CD4-positive, alpha-beta T cell treated with Interleukin-15 for 4 hours (primary cell): ENCODE measurements at regions not wholly inside any gene's neighbourhood (a gene's known extent, or its start where the extent isn't known, plus 50 kb on each side); places are given as distances from the start of the nearest gene placed in this dataset.
A peak's percentile ranks its signal among the peaks of the same experiment; 100 is the strongest.

ENCODE experiments used
- DNase-seq: peaks from one replicate; pipeline ENCODE4 v3.0.0-alpha.2; 2020; ENCODE audit warnings: low spot score

- no peak for DNase-seq
Measured at GRCh38 chr9:21564175-21564574, 82.1 kb upstream of the IFNE start.

DNA sequence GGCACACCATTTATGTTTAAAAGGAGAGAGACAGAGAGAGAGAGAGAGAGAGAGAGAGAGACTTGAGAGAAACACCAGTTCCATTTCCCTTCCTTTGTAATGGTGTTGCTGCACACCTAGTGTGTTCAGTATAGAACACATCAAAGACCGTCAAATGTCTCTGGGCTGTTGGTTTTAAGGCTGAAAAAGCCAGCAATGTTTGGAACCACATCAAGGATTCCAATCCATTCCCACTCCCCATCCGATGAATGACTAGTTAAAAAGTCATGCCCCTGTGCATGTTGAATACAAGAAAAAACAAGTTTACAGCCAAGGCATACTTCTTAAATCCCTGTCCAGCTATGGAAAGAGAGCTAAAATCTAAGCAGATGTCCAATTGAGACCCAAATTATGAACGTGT lies 83.0 kb upstream of the IFNE start:
- no peak for DNase-seq

- no peak for DNase-seq
Measured at GRCh38 chr9:21567926-21568325, 85.8 kb upstream of the IFNE start.

GRCh38 chr9:21568484-21568883 lies 86.4 kb upstream of the IFNE start:
- no peak for DNase-seq

DNA sequence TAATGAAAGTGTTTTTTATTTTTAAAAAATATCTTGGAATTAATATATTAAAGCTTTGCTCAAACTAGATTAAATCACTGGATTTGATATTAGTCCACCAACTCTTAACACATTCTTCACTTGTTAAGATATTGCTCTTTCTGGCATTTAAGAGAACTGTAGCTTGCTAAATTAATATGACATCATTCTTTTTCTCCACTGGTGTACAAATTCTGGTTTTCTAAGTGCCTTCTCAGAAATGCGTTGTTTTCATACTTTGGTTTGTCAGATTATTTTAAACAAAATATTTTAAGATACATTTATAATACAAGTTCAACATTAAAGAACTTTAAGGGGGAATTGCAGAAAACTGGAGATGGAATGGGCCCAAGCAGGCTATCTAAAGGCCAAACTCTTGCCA lies 87.6 kb upstream of the IFNE start:
- DNase-seq, result no peak

GRCh38 chr9:21570643-21571275 lies 88.6 kb upstream of the IFNE start:
- no peak for DNase-seq

- DNase-seq, result no peak
Measured at GRCh38 chr9:21574261-21574660, 92.1 kb upstream of the IFNE start.

GRCh38 chr9:21576331-21577189 lies 94.4 kb upstream of the IFNE start:
- DNase-seq, result no peak

DNA sequence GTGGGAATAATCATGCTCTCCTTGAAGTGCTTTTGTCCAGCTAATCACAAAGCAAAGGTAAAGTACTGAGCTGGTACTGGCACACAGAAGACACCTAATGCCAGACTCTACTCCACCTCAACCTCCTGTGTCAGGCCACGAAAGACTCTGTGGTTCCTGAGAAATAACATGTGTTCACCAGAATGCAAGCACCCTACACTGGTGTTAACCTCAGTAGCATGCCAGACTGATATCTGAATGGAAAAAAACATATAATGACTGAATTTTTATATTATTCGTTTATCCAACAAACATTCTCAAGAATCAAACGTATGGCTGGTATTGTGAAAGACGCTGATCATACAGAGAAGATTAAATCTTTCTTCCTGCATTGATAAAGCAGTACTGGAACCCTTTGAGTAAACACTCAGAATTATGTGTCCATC lies 97.1 kb upstream of the IFNE start:
- peak; percentile 56 for DNase-seq

DNA sequence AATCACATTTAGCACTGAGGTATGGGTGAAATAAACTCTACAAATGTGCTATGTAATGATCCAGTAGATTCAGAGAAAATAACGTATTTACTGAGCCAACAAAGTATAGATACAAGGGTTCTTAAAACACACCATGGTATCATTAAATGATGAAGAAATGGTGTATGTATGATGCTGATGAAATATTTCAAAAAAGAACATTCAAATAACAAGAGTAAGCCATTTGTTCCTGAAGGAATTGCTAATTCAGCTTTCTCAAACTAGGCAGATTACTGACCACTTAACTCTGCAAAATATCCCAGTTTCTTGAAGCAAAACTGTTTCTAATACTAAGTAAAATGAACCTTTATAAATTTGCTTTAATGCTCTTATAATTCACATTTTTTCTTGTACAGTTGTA lies 97.6 kb upstream of the IFNE start:
- no peak for DNase-seq

DNA sequence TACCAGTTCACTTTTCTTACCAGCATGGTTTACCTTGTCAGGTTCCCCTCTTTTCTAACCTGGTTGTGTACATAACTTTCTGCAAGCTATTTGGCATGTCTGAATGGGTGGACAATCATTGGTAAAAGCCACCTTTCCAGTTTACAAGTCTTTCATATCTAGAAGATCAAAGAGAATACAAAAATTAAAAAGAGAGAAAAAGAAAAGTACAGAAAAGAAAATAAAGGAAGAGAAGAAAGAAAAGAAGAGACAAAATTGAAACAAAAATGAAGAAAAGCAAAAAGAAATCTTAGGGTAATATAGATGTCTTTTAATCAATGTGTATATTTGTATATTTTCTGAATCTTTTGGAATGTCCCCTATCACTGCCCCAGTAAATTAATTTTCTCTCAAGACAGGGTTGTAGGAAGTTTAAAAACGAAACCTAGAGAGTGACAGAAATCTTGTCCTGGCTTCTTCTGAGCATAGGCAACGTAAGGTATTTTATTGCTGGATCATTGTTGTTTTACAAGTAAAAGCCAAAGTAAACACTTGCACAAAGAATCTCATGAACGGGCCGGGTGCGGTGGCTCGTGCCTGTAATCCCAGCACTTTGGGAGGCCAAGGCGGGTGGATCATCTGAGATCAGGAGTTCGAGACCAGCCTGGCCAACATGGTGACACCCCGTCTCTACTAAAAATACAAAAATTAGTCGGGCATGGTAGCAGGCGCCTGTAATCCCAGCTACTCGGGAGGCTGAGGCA lies 98.7 kb upstream of the IFNE start:
- no peak for DNase-seq

- no peak for DNase-seq
Measured at GRCh38 chr9:21583628-21584377, 101.7 kb upstream of the IFNE start.

- DNase-seq, result no peak
Measured at GRCh38 chr9:21584890-21585289, 102.8 kb upstream of the IFNE start.

DNA sequence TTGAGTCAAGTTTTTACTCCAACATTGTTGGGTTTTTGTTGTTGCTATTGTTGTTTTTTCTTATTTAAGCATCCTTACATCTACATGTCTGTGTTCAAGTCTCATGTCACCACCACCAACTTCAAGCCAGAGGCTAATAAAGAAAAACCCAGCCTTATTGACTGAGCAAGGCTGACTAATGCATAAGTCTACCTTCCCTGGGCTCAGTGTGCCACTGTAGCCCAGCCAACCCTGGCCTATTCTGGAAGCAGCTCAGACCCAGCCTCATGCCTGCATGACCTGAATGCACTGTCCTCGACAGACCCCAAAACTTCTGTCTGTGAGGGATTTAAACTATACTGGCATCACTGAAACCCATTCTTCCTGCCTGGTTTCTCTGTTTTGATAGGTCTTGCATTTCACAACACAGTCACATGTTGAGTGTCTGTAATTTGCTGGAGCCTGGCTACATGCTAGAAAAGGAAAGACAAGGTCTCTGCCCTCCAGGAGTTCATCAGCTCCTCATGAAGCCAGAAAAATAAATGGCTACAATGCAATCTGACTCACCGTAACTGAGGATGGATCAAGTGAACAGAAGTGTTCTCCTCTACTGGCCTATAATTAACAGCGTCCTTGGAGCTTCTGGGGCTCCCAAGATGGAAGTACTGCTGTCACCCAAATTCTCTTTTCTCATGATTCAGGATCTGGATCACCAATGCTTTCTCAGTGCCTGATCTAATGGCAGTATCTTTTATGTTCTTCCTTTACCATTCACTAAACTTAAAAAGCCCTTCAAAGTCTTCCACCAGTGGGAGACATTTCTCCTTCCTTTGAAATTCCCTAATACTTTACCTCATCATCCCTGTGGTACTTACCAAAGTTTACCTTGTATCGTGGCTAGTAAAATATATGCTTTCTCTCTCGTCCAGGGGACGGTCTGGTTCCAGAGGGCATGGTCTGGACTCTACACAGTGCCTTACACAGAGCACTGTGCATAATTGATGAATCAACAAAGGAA lies 103.9 kb upstream of the IFNE start:
- no peak for DNase-seq

DNA sequence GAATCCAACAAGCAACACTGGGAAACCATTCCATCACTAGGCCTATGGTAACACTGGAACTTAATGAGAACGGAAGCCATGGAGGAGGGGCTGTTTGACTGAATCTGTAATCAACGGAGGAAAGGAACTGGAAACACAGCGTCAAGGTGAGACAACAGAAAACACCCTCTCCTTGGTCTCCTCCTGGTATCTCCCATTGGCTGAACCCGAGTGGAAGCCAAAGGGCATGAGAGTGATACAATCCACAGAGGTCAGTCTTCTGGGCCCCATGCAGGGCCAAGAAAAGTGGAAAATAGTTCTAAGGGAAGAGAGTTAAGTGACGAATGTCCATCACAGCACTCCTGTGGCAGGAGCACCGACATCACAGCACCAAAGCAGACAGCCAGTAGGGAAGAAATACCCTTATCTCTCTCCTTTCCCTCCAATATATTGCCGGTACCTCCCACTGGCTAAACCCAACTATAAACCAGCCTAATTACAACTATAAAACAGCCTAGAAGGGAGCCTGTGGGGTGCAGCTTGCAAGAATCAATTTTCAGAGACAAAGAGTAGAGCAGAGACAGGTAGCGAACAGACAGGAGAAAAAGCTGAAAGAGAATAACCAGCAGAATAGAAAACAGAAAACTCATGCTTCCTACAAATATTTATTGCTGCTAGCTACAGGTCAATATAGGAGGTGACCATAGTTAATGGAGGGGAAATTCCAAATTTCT lies 107.4 kb upstream of the IFNE start:
- no peak for DNase-seq

GRCh38 chr9:21590058-21590996 lies 108.2 kb upstream of the IFNE start:
- no peak for DNase-seq

- peak; percentile 19 for DNase-seq
Measured at GRCh38 chr9:21591221-21592062, 109.3 kb upstream of the IFNE start.

DNA sequence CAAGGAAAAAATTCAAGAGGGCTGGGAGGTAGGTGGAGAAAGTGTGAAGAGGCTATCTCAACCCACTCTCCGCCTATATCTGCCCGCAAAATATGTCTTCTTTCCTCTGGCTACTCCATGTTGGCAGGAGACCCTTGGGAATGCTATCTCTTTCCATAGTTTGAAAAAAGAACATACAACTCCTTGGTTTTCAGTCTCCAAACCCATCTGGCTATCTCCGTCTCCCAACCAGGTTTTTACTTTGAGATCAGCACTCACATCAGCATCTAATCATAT lies 109.9 kb upstream of the IFNE start:
- no peak for DNase-seq

GRCh38 chr9:21597284-21597683 lies 115.2 kb upstream of the IFNE start:
- DNase-seq, result no peak
